ENCODE measurements at regions not wholly inside any gene's neighbourhood (a gene's known extent, or its start where the extent isn't known, plus 50 kb on each side); places are given as distances from the start of the nearest gene placed in this dataset.

DNA sequence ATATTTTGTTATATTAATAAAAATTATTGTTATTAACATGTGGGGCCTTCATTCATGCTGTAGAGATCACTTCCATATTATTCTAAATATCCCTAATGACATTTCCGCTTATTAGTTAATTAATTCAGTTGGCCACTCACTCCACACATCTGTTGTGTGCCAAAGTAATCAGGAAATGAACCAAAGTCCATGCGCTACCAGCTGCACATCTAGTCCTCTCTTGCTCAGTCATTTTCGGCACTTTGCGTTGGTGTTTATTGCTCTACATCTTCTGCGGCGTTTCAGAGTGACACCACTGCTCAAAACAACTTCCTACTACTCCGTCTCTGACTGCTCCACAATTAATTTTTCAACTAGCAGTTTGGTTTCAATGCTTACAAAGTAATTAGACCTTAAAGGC, 101.4 kb upstream of the ZFHX3 start (continued):
- TF ChIP-seq, protein P1, sequence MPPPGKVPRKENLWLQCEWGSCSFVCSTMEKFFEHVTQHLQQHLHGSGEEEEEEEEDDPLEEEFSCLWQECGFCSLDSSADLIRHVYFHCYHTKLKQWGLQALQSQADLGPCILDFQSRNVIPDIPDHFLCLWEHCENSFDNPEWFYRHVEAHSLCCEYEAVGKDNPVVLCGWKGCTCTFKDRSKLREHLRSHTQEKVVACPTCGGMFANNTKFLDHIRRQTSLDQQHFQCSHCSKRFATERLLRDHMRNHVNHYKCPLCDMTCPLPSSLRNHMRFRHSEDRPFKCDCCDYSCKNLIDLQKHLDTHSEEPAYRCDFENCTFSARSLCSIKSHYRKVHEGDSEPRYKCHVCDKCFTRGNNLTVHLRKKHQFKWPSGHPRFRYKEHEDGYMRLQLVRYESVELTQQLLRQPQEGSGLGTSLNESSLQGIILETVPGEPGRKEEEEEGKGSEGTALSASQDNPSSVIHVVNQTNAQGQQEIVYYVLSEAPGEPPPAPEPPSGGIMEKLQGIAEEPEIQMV (CRISPR knock-in tag; IDR thresholded peaks at IDR 0.05; ENCODE audit: low read depth), result no peak

DNA sequence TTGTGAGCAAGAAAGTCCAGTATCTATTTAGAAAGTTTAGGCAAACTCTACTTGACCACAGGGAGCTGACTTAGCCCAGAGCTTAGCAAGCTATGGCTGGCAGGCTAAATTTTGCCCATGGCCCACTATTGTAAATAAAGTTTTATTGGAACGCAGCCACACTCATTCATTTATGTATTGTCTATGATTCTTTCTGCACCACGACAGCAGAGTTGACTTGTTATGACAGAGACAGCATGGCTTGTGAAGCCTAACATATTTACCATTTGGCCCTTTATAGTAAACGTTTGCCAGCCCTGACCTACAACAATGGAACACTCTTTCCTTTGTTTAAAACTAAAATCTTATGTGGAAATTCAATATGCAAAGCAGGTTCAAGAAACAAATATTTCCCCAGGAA, 100.0 kb upstream of the ZFHX3 start:
- in situ Hi-C loops (cut with HindIII; ENCODE audit: extremely low pct_ligation_motif_present, low pct_unique_long_range_greater_than_20kb) (no loop called here), intact Hi-C loops (cut with micrococcal nuclease; ENCODE audit: unreplicated experiment) (no loop called here)
- POLR2A ChIA-PET, result no interaction called here
- Histone ChIP-seq H3K27ac (ENCODE audit: extremely low read length, insufficient read depth, low read length) (no peak overlapping the region), H3K9me3 (ENCODE audit: low read length) (no peaks in the 10 kb centered on the region), H3K36me3 (replicated peaks in 1 of 2; ENCODE audit: control insufficient read depth in 1 of 2, insufficient read depth in 2 of 2, low read length in 2 of 2) (no peaks in the 10 kb centered on the region), H3K27me3 (ENCODE audit: control insufficient read depth in 1 of 2, insufficient read depth in 2 of 2, low read length in 2 of 2) (peaks cover 3 to 33% of the 10 kb centered on the region in 2 experiments; a peak in 4 of 5 replicates), H2AFZ (ENCODE audit: low read length) (no peak overlapping the region), H3K9ac (ENCODE audit: insufficient read depth, low read depth, low read length) (no peak overlapping the region), H3K4me2 (ENCODE audit: low read depth, low read length) (no peak overlapping the region), H3K4me1 (ENCODE audit: insufficient read depth, low read length) (peaks cover 48% of the 10 kb centered on the region), H3K79me2 (ENCODE audit: insufficient read depth, low read length) (no peaks in the 10 kb centered on the region), H3K4me3 (replicated peaks in 1 of 3; ENCODE audit: insufficient read depth in 1 of 3, low read depth in 2 of 3, low read length in 3 of 3) (no peak overlapping the region), H4K20me1 (ENCODE audit: insufficient read depth, low read length) (no peaks in the 10 kb centered on the region)
- CTCF ChIA-PET (ENCODE audit: low intra/inter-chr PET ratio, low total read pairs), result no interaction called here
- FAIRE-seq (no peak), DNase-seq (ENCODE audit: low spot score) (no peak), ATAC-seq (no peak)
- WGBS (ENCODE audit: low lambda C conversion rate), result 40% methylated on average over 3 of the region's 3 CpGs
- TF ChIP-seq HMG20A (CRISPR knock-in tag; IDR thresholded peaks at IDR 0.05; ENCODE audit: borderline replicate concordance) (no peak), ZFX (CRISPR knock-in tag; IDR thresholded peaks at IDR 0.05; ENCODE audit: low read depth) (no peak)
- TF ChIP-seq, protein P2, sequence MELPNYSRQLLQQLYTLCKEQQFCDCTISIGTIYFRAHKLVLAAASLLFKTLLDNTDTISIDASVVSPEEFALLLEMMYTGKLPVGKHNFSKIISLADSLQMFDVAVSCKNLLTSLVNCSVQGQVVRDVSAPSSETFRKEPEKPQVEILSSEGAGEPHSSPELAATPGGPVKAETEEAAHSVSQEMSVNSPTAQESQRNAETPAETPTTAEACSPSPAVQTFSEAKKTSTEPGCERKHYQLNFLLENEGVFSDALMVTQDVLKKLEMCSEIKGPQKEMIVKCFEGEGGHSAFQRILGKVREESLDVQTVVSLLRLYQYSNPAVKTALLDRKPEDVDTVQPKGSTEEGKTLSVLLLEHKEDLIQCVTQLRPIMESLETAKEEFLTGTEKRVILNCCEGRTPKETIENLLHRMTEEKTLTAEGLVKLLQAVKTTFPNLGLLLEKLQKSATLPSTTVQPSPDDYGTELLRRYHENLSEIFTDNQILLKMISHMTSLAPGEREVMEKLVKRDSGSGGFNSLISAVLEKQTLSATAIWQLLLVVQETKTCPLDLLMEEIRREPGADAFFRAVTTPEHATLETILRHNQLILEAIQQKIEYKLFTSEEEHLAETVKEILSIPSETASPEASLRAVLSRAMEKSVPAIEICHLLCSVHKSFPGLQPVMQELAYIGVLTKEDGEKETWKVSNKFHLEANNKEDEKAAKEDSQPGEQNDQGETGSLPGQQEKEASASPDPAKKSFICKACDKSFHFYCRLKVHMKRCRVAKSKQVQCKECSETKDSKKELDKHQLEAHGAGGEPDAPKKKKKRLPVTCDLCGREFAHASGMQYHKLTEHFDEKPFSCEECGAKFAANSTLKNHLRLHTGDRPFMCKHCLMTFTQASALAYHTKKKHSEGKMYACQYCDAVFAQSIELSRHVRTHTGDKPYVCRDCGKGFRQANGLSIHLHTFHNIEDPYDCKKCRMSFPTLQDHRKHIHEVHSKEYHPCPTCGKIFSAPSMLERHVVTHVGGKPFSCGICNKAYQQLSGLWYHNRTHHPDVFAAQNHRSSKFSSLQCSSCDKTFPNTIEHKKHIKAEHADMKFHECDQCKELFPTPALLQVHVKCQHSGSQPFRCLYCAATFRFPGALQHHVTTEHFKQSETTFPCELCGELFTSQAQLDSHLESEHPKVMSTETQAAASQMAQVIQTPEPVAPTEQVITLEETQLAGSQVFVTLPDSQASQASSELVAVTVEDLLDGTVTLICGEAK (IDR thresholded peaks at IDR 0.05), result no peak; the same call in 1 of the 2 replicates
- TF ChIP-seq, protein P2 (CRISPR knock-in tag; IDR thresholded peaks at IDR 0.05), result peak; percentile 82
- BruUV-seq (replicated peaks), result no TSS peak

All from HepG2 (cell line).